Heart left ventricle (tissue), 16 donors: ENCODE measurements at regions not wholly inside any gene's neighbourhood (a gene's known extent, or its start where the extent isn't known, plus 50 kb on each side); places are given as distances from the start of the nearest gene placed in this dataset.

Experiments used
- ATAC-seq, 4 donors: fragments of 200-7000 bp; cut with Tn5 transposase; one replicate each; pipeline ENCODE4 v1.9.1; 2020 to 2022; ENCODE audit warnings: moderate library complexity in 4 of 4, mild to moderate bottlenecking in 3 of 4, moderate number of reproducible peaks in 1 of 4
- DNase-seq, 5 donors: peaks; one replicate each; pipeline ENCODE4 v3.0.0-alpha.2; 2020
- H3K27ac ChIP-seq, 12 donors: fragments of 200-600 bp; sonication (generic) in 4 of 12; one replicate each; pipeline versions ENCODE4 v1.5.0 to v1.8.0; 2016 to 2022; ENCODE audit warnings: mild to moderate bottlenecking in 2 of 12
- H3K27me3 ChIP-seq, 9 donors: fragments of 200-600 bp; sonication (generic) in 2 of 9; one replicate each; pipeline versions ENCODE4 v1.5.1 to v1.8.0; 2016 to 2022; ENCODE audit warnings: mild to moderate bottlenecking in 3 of 9
- H3K36me3 ChIP-seq, 9 donors: fragments of 200-600 bp; sonication (generic) in 2 of 9; one replicate each; pipeline versions ENCODE4 v1.5.0 to v1.8.0; 2018 to 2022; ENCODE audit warnings: mild to moderate bottlenecking in 2 of 9
- H3K4me1 ChIP-seq, 12 donors: fragments of 200-600 bp; sonication (generic) in 4 of 12; one replicate each; pipeline versions ENCODE4 v1.5.0 to v1.8.0; 2016 to 2022; ENCODE audit warnings: mild to moderate bottlenecking in 3 of 12
- H3K4me3 ChIP-seq, 12 donors: fragments of 200-600 bp; sonication (generic) in 4 of 12; one replicate each; pipeline versions ENCODE4 v1.5.0 to v1.8.0; 2017 to 2022; ENCODE audit warnings: mild to moderate bottlenecking in 9 of 12, moderate library complexity in 4 of 12
- H3K9me3 ChIP-seq, 12 donors: fragments of 200-600 bp; sonication (generic) in 4 of 12; one replicate each; pipeline versions ENCODE4 v1.5.0 to v1.8.0; 2016 to 2022; ENCODE audit warnings: mild to moderate bottlenecking in 1 of 12
- POLR2A ChIP-seq, 2 donors: fragments of 450-650 bp; IDR thresholded peaks; one replicate each; pipeline ENCODE4 v1.6.1; 2017; ENCODE audit warnings: antibody characterized with exemption in 2 of 2, mild to moderate bottlenecking in 2 of 2, moderate library complexity in 2 of 2
- WGBS, 4 donors: extraction: QIAGEN DNeasy Blood & Tissue Kit in 2 of 4; methylation state at CpG; one replicate each; pipeline versions ENCODE4 v1.1.5 to v1.1.7; 2013 to 2018; 5-methylcytosine and 5-hydroxymethylcytosine counted together
- intact Hi-C, 10 donors: fragments of 100-400 bp; cut with DNase I; formaldehyde crosslinking; loops; one replicate each; pipeline versions ENCODE4 v1.11.1 to v1.14.2; 2022
- TF ChIP-seq, protein P1 (sequence below), 12 donors: fragments of 200-600 bp; sonication (generic) in 4 of 12; IDR thresholded peaks; one replicate each; pipeline versions ENCODE4 v1.5.0 to v1.8.0; 2018 to 2022; ENCODE audit warnings: antibody characterized with exemption in 12 of 12, mild to moderate bottlenecking in 5 of 12
- donor health status: ischemic (EF 13 %, LVEDD 7.1; RV severe dilation, severe dysfunction).
- donor health status: healthy with polysubstance abuse.
- donor health status: DM: no; HTN: yes; CAD: no.
- donor health status: DM: no; HTN: no; CAD: no.
- donor health status: ischemic (EF 25% LVEDD 6.9; RV normal size, moderate dysfunction).
- donor health status: ischemic (EF 25% LVEDD 5.7; RV mildly dilated, moderate dysfunction).
- donor health status: healthy.
- donor health status: DM: yes; HTN: yes; CAD: no.
- donor health status: ischemic (EF 35%, LVEDD 5.7; RV mildly dilated, moderate dysfunction).
- donor health status: nonischemic (EF 11% LVEDD 7.7; RV severe dilation, severe dysfunction).
- donor health status: DM: yes; HTN: yes; CAD: no.
- donor health status: PGD.
- donor health status: ischemic (EF 29% LVEDD 5.4; RV normal size, mild dysfunction).
- donor health status: nonischemic (EF 23%, LVEDD 6.1; RV moderate dilation, normal function).

DNA sequence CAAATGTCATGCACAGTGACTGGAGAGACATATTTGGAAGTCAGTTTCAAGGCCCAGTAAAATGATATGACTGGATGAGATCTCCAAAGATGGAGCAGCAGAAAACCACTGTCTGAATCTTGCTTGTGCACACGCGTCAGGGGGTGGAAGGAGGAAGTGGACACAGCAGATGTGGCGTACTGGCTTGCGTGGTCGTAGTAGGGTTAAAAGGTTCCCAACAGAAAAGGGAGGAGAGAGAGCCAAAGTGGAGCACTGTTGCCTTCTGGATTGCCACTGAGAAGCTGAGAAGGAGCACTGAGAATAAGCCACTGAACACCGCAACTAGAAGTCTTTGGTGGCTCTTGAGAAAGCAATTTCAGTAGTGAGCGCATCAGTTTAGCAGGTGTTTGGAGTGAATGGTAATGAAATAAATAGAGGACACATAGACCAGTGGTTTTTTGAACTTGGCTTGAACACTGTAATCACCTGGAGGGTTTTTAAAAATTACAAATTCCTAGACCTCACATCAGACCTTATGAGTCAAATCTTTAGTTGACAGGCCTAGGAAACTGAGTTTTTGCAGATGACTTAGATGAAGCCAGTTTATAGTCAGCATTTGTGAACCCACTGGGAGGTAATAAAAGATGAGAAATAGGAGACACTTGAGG lies 227.3 kb downstream of the PTEN start:
- H3K4me1 ChIP-seq, result peaks cover 0 to 40% (median 4%) of the 10 kb centered on the region in 12 donors
- H3K36me3 ChIP-seq, result no peaks in the 10 kb centered on the region
- TF ChIP-seq, protein P1, sequence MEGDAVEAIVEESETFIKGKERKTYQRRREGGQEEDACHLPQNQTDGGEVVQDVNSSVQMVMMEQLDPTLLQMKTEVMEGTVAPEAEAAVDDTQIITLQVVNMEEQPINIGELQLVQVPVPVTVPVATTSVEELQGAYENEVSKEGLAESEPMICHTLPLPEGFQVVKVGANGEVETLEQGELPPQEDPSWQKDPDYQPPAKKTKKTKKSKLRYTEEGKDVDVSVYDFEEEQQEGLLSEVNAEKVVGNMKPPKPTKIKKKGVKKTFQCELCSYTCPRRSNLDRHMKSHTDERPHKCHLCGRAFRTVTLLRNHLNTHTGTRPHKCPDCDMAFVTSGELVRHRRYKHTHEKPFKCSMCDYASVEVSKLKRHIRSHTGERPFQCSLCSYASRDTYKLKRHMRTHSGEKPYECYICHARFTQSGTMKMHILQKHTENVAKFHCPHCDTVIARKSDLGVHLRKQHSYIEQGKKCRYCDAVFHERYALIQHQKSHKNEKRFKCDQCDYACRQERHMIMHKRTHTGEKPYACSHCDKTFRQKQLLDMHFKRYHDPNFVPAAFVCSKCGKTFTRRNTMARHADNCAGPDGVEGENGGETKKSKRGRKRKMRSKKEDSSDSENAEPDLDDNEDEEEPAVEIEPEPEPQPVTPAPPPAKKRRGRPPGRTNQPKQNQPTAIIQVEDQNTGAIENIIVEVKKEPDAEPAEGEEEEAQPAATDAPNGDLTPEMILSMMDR (IDR thresholded peaks at IDR 0.05), result no peak
- TF ChIP-seq POLR2A (IDR thresholded peaks at IDR 0.05), result no peak
- 90 to 96% (median 92%) methylated on average over 7 of the region's 7 CpGs for WGBS, 4 donors
- no peaks in the 10 kb centered on the region for H3K9me3 ChIP-seq
- peak overlapping the region in 1 of 12 donors; percentile 15 for H3K27ac ChIP-seq
- H3K4me3 ChIP-seq, result no peak overlapping the region
- intact Hi-C loops, result no loop called here
- ATAC-seq (no peak), DNase-seq (no peak)
- no peaks in the 10 kb centered on the region for H3K27me3 ChIP-seq

DNA sequence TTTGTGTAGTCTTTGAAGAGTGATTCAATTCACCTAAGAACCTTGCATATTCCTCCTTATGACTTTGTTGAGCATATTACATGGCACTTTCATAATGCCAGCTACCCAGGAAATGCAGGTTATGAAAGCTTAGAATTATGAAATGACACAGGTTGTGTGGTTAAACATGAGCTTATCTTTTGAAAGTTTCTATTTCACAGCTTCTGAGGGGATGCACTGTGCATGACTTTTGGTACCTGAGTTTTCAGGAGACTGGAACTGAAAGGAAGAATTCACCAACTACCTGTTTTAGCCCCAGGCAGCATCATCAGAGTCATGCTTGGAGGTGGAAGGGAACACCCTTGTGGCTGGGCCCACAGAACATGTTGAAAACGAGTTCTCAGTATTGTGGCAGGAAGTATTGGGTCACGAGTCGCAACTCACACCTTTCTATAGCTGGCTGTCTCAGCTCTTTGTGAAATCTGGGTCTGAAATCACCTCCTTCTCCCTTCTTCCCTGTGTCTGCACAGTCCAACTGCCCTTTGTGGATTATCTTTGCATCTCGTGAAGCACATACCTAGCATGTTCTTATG lies 228.2 kb downstream of the PTEN start:
- Histone ChIP-seq H3K36me3 (no peaks in the 10 kb centered on the region), H3K9me3 (no peaks in the 10 kb centered on the region), H3K4me1 (peaks cover 0 to 40% (median 8%) of the 10 kb centered on the region in 12 donors), H3K27me3 (no peaks in the 10 kb centered on the region), H3K27ac (peak overlapping the region in 1 of 12 donors; percentile 15), H3K4me3 (no peak overlapping the region)
- intact Hi-C loops, result no loop called here
- TF ChIP-seq POLR2A (IDR thresholded peaks at IDR 0.05), result no peak
- TF ChIP-seq, protein P1 (IDR thresholded peaks at IDR 0.05), result no peak
- WGBS, 4 donors, result 64 to 83% (median 70%) methylated on average over 4 of the region's 4 CpGs
- peak in 1 of 5 donors; percentile 27 for DNase-seq
- peak in 2 of 4 donors; percentile 36 to 50 for ATAC-seq

DNA sequence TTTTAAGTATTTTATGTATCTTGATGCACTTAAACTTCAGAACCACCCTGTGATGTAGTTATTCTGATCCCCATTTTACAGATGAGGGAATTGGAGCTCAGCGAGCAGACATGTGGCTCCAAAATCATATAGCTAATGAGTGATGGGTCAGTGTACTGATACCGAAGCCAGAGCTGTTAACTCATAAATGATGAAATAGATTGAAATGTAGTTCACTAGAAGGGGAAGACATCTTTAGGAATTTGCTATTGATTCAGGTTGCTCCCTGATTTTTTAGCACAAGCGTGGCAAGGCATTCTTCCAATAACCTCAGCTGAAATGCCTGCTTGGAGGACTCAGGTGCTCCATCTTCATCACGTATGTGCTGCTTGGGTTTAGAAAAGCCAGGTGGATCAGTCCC lies 228.8 kb downstream of the PTEN start:
- no peak for DNase-seq
- intact Hi-C loops, result no loop called here
- Histone ChIP-seq H3K9me3 (no peaks in the 10 kb centered on the region), H3K27me3 (no peaks in the 10 kb centered on the region), H3K36me3 (no peaks in the 10 kb centered on the region), H3K4me1 (peaks cover 0 to 40% (median 8%) of the 10 kb centered on the region in 12 donors), H3K4me3 (no peak overlapping the region), H3K27ac (no peak overlapping the region)
- 97 to 98% (median 97%) methylated on average over 4 of the region's 4 CpGs for WGBS, 4 donors
- no peak for TF ChIP-seq POLR2A (IDR thresholded peaks at IDR 0.05)
- TF ChIP-seq, protein P1 (IDR thresholded peaks at IDR 0.05), result no peak
- ATAC-seq, result no peak

DNA sequence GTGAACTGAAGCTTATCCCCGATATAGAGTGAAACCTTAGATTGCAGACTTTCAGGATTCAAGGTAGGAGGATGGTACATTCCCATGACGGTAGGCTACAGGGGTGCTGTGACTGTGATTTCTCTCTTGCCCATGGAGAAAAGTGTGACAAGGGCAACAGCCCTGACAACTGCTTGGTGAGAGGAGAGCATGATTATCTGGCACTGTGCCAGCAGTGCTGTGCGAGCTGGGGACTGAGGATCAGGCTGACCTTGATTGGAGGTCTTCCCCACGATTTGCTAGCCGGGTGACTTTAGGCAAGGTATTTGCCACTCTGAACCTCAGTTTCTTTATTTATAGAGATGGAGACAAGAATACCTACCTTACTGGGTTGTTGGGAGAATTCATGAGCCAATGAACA lies 229.5 kb downstream of the PTEN start:
- no peaks in the 10 kb centered on the region for H3K27me3 ChIP-seq
- H3K27ac ChIP-seq, result no peak overlapping the region
- intact Hi-C loops, result no loop called here
- DNase-seq (peak in 4 of 5 donors; percentile 41 to 78 (median 68)), ATAC-seq (peak; percentile 72 to 84 (median 79))
- H3K4me3 ChIP-seq, result no peak overlapping the region
- 44 to 50% (median 47%) methylated on average over 5 of the region's 5 CpGs for WGBS, 4 donors
- TF ChIP-seq, protein P1 (IDR thresholded peaks at IDR 0.05), result no peak
- no peak for TF ChIP-seq POLR2A (IDR thresholded peaks at IDR 0.05)
- H3K36me3 ChIP-seq, result no peaks in the 10 kb centered on the region
- H3K4me1 ChIP-seq, result peaks cover 0 to 40% (median 8%) of the 10 kb centered on the region in 12 donors
- no peaks in the 10 kb centered on the region for H3K9me3 ChIP-seq
